Left renal cortex interstitium (tissue), 4 donors: ENCODE measurements at regions not wholly inside any gene's neighbourhood (a gene's known extent, or its start where the extent isn't known, plus 50 kb on each side); places are given as distances from the start of the nearest gene placed in this dataset.
"Not testable (repeated sequence)": the region's sequence is repeated elsewhere in the genome, so short reads cannot be mapped to it uniquely, and the experiment has no call there.

Experiments used
- DNase-seq, 4 donors: peaks; one replicate each; pipeline ENCODE4 v3.0.0-alpha.2; 2013; ENCODE audit warnings: low read depth in 4 of 4, low spot score in 2 of 4, missing footprints in 1 of 4

GRCh38 chr3:71942432-71943187, 157.7 kb upstream of the PROK2 start:
- no peak for DNase-seq

GRCh38 chr3:71940486-71940885, 155.5 kb upstream of the PROK2 start:
- no peak for DNase-seq

GRCh38 chr3:71938081-71938480, 153.1 kb upstream of the PROK2 start:
- not testable (repeated sequence) for DNase-seq

GRCh38 chr3:71936681-71937080, 151.7 kb upstream of the PROK2 start:
- no peak for DNase-seq

GRCh38 chr3:71934520-71935270, 149.7 kb upstream of the PROK2 start:
- no peak for DNase-seq

GRCh38 chr3:71931922-71932321, 147.0 kb upstream of the PROK2 start:
- DNase-seq: no peak

- DNase-seq: no peak
Observed at GRCh38 chr3:71930056-71930991, 145.4 kb upstream of the PROK2 start.

- DNase-seq: no peak
Observed at GRCh38 chr3:71928212-71928611, 143.3 kb upstream of the PROK2 start.

- DNase-seq: no peak
Observed at GRCh38 chr3:71927505-71928066, 142.6 kb upstream of the PROK2 start.

- no peak for DNase-seq
Observed at GRCh38 chr3:71926616-71927015, 141.7 kb upstream of the PROK2 start.

GRCh38 chr3:71926262-71926600, 141.3 kb upstream of the PROK2 start:
- DNase-seq: peak in 1 of 4 donors; percentile 26

- DNase-seq: not testable (repeated sequence)
Observed at GRCh38 chr3:71925511-71926261, 140.7 kb upstream of the PROK2 start.

GRCh38 chr3:71924721-71925120, 139.8 kb upstream of the PROK2 start:
- no peak for DNase-seq

GRCh38 chr3:71921036-71921435, 136.1 kb upstream of the PROK2 start:
- no peak for DNase-seq

- DNase-seq: no peak
Observed at GRCh38 chr3:71919572-71919971, 134.6 kb upstream of the PROK2 start.

GRCh38 chr3:71917545-71917944, 132.6 kb upstream of the PROK2 start:
- no peak for DNase-seq

- no peak for DNase-seq
Observed at GRCh38 chr3:71916747-71917369, 131.9 kb upstream of the PROK2 start.

GRCh38 chr3:71912839-71913495, 128.0 kb upstream of the PROK2 start:
- DNase-seq: no peak

GRCh38 chr3:71910108-71910507, 125.2 kb upstream of the PROK2 start:
- DNase-seq: no peak
